WTC11 (cell line): ENCODE measurements at regions not wholly inside any gene's neighbourhood (a gene's known extent, or its start where the extent isn't known, plus 50 kb on each side); places are given as distances from the start of the nearest gene placed in this dataset.

ENCODE experiments used
- ATAC-seq: fragments of 200-7000 bp; cut with Tn5 transposase; 2 replicates; pipeline ENCODE4 v1.10.0; 2021; ENCODE audit warnings: mild to moderate bottlenecking, moderate library complexity
- CTCF ChIA-PET: fragments of 300-600 bp; sonication (Branson Sonifier 250); formaldehyde crosslinking; loops from one replicate; lab custom pipeline; 2021; ENCODE audit warnings: antibody characterized with exemption; lab: Charles Lee
- POLR2A ChIA-PET: fragments of 350-600 bp; sonication (Branson Sonifier 250); formaldehyde crosslinking; loops from one replicate; lab custom pipeline; 2021; ENCODE audit warnings: antibody characterized with exemption; lab: Charles Lee
- DNase-seq: peaks from one replicate; pipeline ENCODE4 v3.0.0; 2021; ENCODE audit warnings: low spot score
- H3K27ac Mint-ChIP-seq: 2 replicates; pipeline ENCODE4 v1.8.0; 2021; ENCODE audit warnings: mixed read lengths
- H3K27me3 Mint-ChIP-seq: 2 replicates; pipeline ENCODE4 v1.8.0; 2021; ENCODE audit warnings: low read depth, mild to moderate bottlenecking, moderate library complexity, mixed read lengths
- H3K36me3 Mint-ChIP-seq: 2 replicates; pipeline ENCODE4 v1.8.0; 2021; ENCODE audit warnings: mixed read lengths
- H3K4me1 Mint-ChIP-seq: 2 replicates; pipeline ENCODE4 v1.8.0; 2022; ENCODE audit warnings: mixed read lengths
- H3K4me3 Mint-ChIP-seq: 2 replicates; pipeline ENCODE4 v1.8.0; 2021; ENCODE audit warnings: mild to moderate bottlenecking, moderate library complexity, mixed read lengths
- H3K9me3 Mint-ChIP-seq: 2 replicates; pipeline ENCODE4 v1.8.0; 2021; ENCODE audit warnings: mixed read lengths
- ATF3 ChIP-seq: sonication (generic); formaldehyde crosslinking; conservative IDR thresholded peaks from 2 replicates; pipeline ENCODE4 v1.8.1; 2022; ENCODE audit warnings: mild to moderate bottlenecking, missing genetic modification reagents
- EMX1 ChIP-seq: fragments of 250-450 bp; sonication (Bioruptor Pico); IDR thresholded peaks from 2 replicates; pipeline ENCODE4 v1.8.0; 2021; ENCODE audit warnings: mild to moderate bottlenecking
- ESRRA ChIP-seq: sonication (generic); formaldehyde crosslinking; IDR thresholded peaks from 2 replicates; pipeline ENCODE4 v1.8.1; 2022; ENCODE audit warnings: mild to moderate bottlenecking, missing genetic modification reagents, borderline replicate concordance
- FOXP1 ChIP-seq: sonication (generic); formaldehyde crosslinking; IDR thresholded peaks from 2 replicates; pipeline ENCODE4 v1.8.0; 2022; ENCODE audit warnings: missing genetic modification reagents, mild to moderate bottlenecking, moderate library complexity, borderline replicate concordance
- GRHL2 ChIP-seq: fragments of 250-450 bp; sonication (Bioruptor Pico); IDR thresholded peaks from 2 replicates; pipeline ENCODE4 v1.8.0; 2022; ENCODE audit warnings: mild to moderate bottlenecking, moderate library complexity; ENCODE audit not compliant: insufficient replicate concordance, severe bottlenecking
- KAT7 ChIP-seq: sonication (generic); formaldehyde crosslinking; IDR thresholded peaks from 2 replicates; pipeline ENCODE4 v1.8.1; 2023; ENCODE audit warnings: missing genetic modification reagents, mild to moderate bottlenecking, borderline replicate concordance
- MAX ChIP-seq: sonication (generic); formaldehyde crosslinking; IDR thresholded peaks from 2 replicates; pipeline ENCODE4 v1.8.0; 2022; ENCODE audit warnings: mild to moderate bottlenecking, missing genetic modification reagents
- NFE2L1 ChIP-seq: sonication (generic); formaldehyde crosslinking; IDR thresholded peaks from 2 replicates; pipeline ENCODE4 v1.8.1; 2023; ENCODE audit warnings: missing genetic modification reagents
- NR1H2 ChIP-seq: sonication (generic); formaldehyde crosslinking; IDR thresholded peaks from 2 replicates; pipeline ENCODE4 v1.9.0; 2021; ENCODE audit warnings: mild to moderate bottlenecking, moderate library complexity, missing genetic modification reagents
- NR2C2 ChIP-seq: sonication (generic); formaldehyde crosslinking; IDR thresholded peaks from 2 replicates; pipeline ENCODE4 v1.8.0; 2022; ENCODE audit warnings: mild to moderate bottlenecking, missing genetic modification reagents
- SOX15 ChIP-seq: fragments of 250-450 bp; sonication (Bioruptor Pico); IDR thresholded peaks from 2 replicates; pipeline ENCODE4 v1.9.0; 2021; ENCODE audit warnings: mild to moderate bottlenecking
- USF2 ChIP-seq: sonication (generic); formaldehyde crosslinking; IDR thresholded peaks from 2 replicates; pipeline ENCODE4 v1.8.1; 2023; ENCODE audit warnings: mild to moderate bottlenecking, missing genetic modification reagents, moderate library complexity
- ZNF396 ChIP-seq: fragments of 250-450 bp; sonication (Bioruptor Pico); IDR thresholded peaks from 2 replicates; pipeline ENCODE4 v1.8.0; 2021; ENCODE audit warnings: mild to moderate bottlenecking, moderate library complexity, borderline replicate concordance
- TF ChIP-seq, protein P1 (sequence below): sonication (generic); formaldehyde crosslinking; IDR thresholded peaks from 2 replicates; pipeline ENCODE4 v1.8.0; 2023; ENCODE audit warnings: mild to moderate bottlenecking, missing genetic modification reagents
- TF ChIP-seq, protein P2 (sequence below): fragments of 250-450 bp; sonication (Bioruptor Pico); IDR thresholded peaks from 2 replicates; pipeline ENCODE4 v1.9.0; 2021; ENCODE audit warnings: moderate library complexity, mild to moderate bottlenecking, inconsistent platforms, borderline replicate concordance
- TF ChIP-seq, protein P3 (sequence below): fragments of 200-600 bp; IDR thresholded peaks from 2 replicates; pipeline ENCODE4 v1.8.0; 2022; ENCODE audit warnings: antibody characterized with exemption
- TF ChIP-seq, protein P4 (sequence below): sonication (generic); formaldehyde crosslinking; IDR thresholded peaks from 2 replicates; pipeline ENCODE4 v1.8.1; 2022; ENCODE audit warnings: low read depth, mild to moderate bottlenecking, moderate library complexity, missing genetic modification reagents, borderline replicate concordance

- no peak for TF ChIP-seq ESRRA (CRISPR knock-in tag)
- no peak for TF ChIP-seq NR1H2
- TF ChIP-seq USF2 (CRISPR knock-in tag) = no peak
- no peak for TF ChIP-seq SOX15 (CRISPR knock-in tag)
These were observed 142.5 kb upstream of the RTL1 start (continued) for GRCh38 chr14:101046071-101046470.

- Mint-ChIP-seq H3K9me3 (peaks cover 13% of the 10 kb centered on the region), H3K27ac (no peak overlapping the region), H3K4me1 (no peaks in the 10 kb centered on the region), H3K4me3 (no peak overlapping the region), H3K36me3 (peaks cover 53% of the 10 kb centered on the region), H3K27me3 (no peaks in the 10 kb centered on the region)
- no peak for DNase-seq
- TF ChIP-seq, protein P1, sequence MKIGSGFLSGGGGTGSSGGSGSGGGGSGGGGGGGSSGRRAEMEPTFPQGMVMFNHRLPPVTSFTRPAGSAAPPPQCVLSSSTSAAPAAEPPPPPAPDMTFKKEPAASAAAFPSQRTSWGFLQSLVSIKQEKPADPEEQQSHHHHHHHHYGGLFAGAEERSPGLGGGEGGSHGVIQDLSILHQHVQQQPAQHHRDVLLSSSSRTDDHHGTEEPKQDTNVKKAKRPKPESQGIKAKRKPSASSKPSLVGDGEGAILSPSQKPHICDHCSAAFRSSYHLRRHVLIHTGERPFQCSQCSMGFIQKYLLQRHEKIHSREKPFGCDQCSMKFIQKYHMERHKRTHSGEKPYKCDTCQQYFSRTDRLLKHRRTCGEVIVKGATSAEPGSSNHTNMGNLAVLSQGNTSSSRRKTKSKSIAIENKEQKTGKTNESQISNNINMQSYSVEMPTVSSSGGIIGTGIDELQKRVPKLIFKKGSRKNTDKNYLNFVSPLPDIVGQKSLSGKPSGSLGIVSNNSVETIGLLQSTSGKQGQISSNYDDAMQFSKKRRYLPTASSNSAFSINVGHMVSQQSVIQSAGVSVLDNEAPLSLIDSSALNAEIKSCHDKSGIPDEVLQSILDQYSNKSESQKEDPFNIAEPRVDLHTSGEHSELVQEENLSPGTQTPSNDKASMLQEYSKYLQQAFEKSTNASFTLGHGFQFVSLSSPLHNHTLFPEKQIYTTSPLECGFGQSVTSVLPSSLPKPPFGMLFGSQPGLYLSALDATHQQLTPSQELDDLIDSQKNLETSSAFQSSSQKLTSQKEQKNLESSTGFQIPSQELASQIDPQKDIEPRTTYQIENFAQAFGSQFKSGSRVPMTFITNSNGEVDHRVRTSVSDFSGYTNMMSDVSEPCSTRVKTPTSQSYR = no peak
- TF ChIP-seq ZNF396 (CRISPR knock-in tag) = no peak
- TF ChIP-seq KAT7 (CRISPR knock-in tag) = no peak
- TF ChIP-seq, protein P2, sequence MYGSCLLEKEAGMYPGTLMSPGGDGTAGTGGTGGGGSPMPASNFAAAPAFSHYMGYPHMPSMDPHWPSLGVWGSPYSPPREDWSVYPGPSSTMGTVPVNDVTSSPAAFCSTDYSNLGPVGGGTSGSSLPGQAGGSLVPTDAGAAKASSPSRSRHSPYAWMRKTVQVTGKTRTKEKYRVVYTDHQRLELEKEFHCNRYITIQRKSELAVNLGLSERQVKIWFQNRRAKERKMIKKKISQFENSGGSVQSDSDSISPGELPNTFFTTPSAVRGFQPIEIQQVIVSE (CRISPR knock-in tag) = no peak
- no peak for ATAC-seq
- CTCF ChIA-PET = no interaction called here
- POLR2A ChIA-PET = no interaction called here
These were observed 143.8 kb upstream of the RTL1 start for GRCh38 chr14:101047326-101047725.

DNA sequence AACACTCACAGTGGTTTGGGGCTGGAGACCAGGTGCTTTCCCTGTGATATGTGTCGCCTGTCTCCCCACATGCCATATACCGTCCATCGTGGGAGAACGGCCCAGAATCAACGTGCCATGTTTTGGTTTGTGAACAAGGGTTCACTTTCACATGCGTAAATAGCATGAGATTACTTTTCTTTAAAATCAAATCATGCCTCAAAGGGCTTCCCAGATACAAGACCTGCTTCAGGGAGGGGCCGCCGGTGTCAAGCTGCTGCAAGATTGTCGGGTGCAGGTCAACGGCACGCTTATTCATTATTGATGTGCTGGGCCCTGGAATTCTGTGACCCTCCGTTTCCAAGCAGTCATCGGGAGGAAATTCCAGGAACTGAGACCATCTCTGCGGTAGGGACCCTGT lies 145.2 kb upstream of the RTL1 start:
- H3K27me3 Mint-ChIP-seq = no peaks in the 10 kb centered on the region
- no peak overlapping the region for H3K4me3 Mint-ChIP-seq
- H3K4me1 Mint-ChIP-seq = no peaks in the 10 kb centered on the region
- ATAC-seq = no peak
- peaks cover 16% of the 10 kb centered on the region for H3K9me3 Mint-ChIP-seq
- TF ChIP-seq, protein P3, sequence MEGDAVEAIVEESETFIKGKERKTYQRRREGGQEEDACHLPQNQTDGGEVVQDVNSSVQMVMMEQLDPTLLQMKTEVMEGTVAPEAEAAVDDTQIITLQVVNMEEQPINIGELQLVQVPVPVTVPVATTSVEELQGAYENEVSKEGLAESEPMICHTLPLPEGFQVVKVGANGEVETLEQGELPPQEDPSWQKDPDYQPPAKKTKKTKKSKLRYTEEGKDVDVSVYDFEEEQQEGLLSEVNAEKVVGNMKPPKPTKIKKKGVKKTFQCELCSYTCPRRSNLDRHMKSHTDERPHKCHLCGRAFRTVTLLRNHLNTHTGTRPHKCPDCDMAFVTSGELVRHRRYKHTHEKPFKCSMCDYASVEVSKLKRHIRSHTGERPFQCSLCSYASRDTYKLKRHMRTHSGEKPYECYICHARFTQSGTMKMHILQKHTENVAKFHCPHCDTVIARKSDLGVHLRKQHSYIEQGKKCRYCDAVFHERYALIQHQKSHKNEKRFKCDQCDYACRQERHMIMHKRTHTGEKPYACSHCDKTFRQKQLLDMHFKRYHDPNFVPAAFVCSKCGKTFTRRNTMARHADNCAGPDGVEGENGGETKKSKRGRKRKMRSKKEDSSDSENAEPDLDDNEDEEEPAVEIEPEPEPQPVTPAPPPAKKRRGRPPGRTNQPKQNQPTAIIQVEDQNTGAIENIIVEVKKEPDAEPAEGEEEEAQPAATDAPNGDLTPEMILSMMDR = no peak
- TF ChIP-seq SOX15 (CRISPR knock-in tag) (no peak), NR2C2 (no peak), GRHL2 (no peak), EMX1 (CRISPR knock-in tag) (no peak)
- TF ChIP-seq, all 79 proteins: peak for 0
- POLR2A ChIA-PET = no interaction called here
- peaks cover 61% of the 10 kb centered on the region for H3K36me3 Mint-ChIP-seq
- CTCF ChIA-PET = no interaction called here
- DNase-seq = no peak
- no peak overlapping the region for H3K27ac Mint-ChIP-seq

DNA sequence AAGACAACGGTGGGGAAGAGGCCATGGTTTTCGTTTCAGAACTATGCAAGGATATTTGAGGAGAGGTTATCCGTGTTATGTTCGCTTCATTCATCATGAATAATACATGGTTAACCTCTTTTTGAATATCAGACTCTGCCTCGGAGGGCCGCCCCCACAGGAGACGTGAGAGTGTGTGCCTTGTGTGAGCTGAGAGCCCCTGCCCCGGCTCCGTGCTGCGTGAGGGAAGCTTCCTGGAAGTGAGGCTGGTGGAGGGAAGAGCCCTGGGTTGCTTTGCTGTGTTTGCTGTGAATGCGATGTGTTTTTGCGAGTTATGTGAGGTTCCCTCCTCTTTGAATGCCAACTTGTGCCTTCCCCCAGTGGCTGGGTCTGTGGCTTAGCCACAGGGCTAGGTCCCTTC lies 146.0 kb upstream of the RTL1 start:
- no peaks in the 10 kb centered on the region for H3K4me1 Mint-ChIP-seq
- peaks cover 63% of the 10 kb centered on the region for H3K36me3 Mint-ChIP-seq
- CTCF ChIA-PET = no interaction called here
- TF ChIP-seq ATF3 (CRISPR knock-in tag) (no peak), FOXP1 (no peak), MAX (CRISPR knock-in tag) (no peak), NFE2L1 (CRISPR knock-in tag) (no peak), NR1H2 (no peak)
- TF ChIP-seq, protein P2 (CRISPR knock-in tag) = no peak
- TF ChIP-seq, protein P4, sequence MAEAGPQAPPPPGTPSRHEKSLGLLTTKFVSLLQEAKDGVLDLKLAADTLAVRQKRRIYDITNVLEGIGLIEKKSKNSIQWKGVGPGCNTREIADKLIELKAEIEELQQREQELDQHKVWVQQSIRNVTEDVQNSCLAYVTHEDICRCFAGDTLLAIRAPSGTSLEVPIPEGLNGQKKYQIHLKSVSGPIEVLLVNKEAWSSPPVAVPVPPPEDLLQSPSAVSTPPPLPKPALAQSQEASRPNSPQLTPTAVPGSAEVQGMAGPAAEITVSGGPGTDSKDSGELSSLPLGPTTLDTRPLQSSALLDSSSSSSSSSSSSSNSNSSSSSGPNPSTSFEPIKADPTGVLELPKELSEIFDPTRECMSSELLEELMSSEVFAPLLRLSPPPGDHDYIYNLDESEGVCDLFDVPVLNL = no peak
- peaks cover 16% of the 10 kb centered on the region for H3K9me3 Mint-ChIP-seq
- no peak overlapping the region; the same call in 1 of the 2 replicates for H3K27ac Mint-ChIP-seq
- no peaks in the 10 kb centered on the region for H3K27me3 Mint-ChIP-seq
- ATAC-seq (no peak), DNase-seq (no peak)
- H3K4me3 Mint-ChIP-seq = no peak overlapping the region
- POLR2A ChIA-PET = no interaction called here
